HG02759 (cell line): ENCODE measurements at regions not wholly inside any gene's neighbourhood (a gene's known extent, or its start where the extent isn't known, plus 50 kb on each side); places are given as distances from the start of the nearest gene placed in this dataset.
"Not testable (repeated sequence)": the region's sequence is repeated elsewhere in the genome, so short reads cannot be mapped to it uniquely, and the experiment has no call there.

ENCODE experiments used
- ATAC-seq: cut with Tn5 transposase; IDR thresholded peaks from one replicate; pipeline ENCODE4 v1.9.1; 2021; ENCODE audit warnings: mild to moderate bottlenecking, moderate library complexity; ENCODE audit not compliant: unreplicated experiment

DNA sequence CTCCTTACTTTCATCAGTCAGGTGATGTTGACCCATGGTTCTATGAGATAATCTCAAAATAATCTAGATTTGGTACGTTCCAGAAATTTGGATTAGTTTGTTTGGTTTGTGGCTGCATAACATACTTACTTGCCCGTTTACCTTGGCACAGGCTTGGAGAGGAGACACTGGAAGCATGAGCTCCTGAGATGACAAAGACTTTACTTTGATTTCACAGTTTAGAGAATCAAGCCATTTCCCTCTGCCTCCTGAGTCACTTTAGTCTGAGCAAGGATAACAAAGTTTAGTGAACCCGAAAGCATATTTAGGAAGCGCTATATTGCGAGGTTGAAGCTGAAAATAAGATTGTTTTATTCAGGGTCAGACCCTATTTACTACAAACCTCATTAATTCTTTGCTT, 643.4 kb downstream of the QKI start:
- ATAC-seq: no peak

DNA sequence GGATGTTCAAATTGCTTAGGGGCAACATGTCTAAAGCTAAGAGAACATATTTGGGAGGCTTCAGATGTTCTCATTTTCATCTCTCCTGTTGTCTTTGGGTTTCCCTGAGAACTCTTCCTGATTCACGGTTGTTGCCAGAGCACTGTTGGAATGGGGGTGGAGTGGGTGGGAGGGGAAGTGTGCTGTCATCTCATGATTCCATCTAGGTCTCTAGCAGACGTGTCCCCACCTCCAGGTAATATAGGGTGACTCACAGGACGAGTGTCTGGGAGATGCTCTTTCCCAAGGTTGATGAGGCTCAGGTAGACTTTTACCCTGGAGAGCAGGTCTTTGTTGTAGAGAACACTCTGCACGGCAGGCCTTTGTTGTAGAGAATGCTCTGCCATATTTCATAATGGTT, 636.9 kb downstream of the QKI start:
- no peak for ATAC-seq

- ATAC-seq: no peak
These were observed 635.0 kb downstream of the QKI start for GRCh38 chr6:164049517-164049988.

GRCh38 chr6:164048840-164049516, 634.5 kb downstream of the QKI start:
- no peak for ATAC-seq

DNA sequence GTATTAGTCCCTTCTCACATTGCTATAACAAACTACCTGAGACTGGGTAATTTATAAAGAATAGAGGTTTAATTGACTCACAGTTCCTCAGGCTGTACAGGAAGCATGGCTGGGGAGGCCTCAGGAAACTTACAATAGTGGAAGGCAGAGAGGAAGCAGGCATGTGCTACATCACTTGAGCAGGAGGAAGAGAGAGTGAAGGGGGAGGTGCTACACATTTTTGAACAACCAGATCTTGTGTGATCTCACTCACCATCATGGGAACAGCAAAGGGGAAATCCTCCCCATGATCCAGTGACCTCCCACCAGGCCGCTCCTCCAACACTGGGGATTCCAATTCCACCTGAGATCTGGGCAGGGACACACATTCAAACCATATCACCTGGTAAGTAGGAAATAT, 630.6 kb downstream of the QKI start:
- ATAC-seq: no peak

DNA sequence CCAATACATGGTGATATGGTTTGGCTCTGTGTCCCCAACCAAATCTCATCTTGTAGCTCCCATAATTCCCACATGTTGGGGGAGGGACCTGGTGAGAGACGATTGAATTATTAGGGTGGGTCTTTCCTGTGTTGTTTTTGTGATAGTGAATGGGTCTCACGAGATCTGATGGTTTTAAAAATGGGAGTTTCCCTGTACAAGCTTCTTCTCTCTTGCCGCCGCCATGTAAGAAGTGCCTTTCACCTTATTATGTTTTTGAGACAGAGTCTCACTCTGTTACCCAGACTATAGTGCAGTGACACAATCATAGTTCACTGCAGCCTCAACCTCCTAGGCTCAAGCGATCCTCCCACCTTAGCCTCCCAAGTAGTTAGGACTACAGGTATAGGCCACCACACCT, 629.1 kb downstream of the QKI start:
- ATAC-seq: not testable (repeated sequence)

GRCh38 chr6:164042212-164042611, 627.7 kb downstream of the QKI start:
- ATAC-seq: no peak

- no peak for ATAC-seq
These were observed 626.5 kb downstream of the QKI start for GRCh38 chr6:164040994-164041393.

DNA sequence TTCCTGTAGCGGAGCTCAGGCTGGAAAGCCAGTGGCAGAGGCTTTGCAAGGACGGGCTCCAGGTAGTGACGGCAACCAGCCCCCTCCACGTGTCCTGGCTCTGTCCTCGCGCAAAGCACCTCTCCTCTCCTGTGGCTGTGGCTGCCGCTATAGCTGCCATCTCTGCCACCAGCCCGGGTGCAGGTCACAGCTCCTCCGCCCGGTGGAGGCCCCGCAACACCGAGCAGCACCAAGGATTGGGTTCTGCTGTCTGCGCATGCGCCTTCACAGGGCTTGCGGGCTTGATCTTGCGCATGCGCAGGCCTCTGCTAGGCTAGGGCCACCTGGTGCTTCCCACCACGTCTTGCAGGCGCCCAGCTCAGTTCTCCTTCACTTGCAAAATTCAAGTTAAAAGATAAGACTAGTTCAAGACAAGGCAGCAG, 625.4 kb downstream of the QKI start:
- ATAC-seq: no peak

GRCh38 chr6:164037171-164037870, 622.8 kb downstream of the QKI start:
- no peak for ATAC-seq

DNA sequence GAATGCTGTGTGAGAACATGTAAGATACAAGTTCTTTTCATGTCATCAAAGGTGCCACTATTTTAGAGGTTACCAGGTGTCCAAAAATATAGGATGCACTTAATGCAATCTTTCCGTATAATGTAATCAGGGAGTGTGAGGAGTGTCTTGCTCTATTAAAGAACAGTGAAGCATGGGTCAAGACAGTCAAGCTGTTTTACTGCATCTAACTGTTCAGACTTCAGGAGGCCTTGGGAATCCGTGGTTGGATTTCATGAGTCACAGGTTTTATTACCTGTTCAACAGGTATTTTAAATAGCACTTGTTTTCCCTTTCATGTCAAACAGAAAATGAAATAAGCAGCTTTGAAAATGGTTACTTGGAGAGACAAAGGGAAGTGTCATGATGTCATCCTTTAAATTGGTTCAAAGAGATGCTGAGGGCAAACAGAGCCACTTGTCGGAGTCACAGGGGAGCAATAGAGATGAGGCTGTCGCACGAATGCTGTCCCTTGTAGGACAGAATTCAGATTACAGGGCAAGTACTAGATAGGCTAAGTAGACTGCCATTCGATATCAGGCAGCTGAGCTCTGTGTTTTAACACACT, 621.5 kb downstream of the QKI start:
- no peak for ATAC-seq

DNA sequence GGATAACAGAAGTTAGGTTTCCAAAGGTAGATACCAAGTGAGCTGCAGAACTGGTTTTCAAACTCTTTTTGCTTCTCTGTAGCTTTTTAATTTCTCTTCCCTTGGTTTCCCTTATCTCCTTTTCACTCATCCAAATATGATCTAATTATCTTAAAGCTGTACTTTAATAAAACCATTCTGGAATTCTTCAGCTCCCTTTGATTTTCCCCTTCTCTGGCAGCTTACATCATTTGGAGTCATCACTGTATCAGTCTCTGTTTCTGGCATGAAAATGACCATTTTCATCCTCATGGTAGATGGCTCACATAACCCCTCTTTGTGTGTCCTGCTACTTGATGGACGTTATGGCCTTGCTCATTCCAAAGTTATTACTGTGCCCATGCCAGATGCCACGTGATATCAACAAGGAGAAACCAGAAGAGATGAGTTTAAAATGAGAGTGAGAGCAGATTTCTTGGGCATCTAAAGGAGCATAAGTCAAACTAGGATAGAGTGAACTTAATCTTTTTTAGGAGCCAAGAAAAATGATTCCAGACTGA, 620.2 kb downstream of the QKI start:
- no peak for ATAC-seq

DNA sequence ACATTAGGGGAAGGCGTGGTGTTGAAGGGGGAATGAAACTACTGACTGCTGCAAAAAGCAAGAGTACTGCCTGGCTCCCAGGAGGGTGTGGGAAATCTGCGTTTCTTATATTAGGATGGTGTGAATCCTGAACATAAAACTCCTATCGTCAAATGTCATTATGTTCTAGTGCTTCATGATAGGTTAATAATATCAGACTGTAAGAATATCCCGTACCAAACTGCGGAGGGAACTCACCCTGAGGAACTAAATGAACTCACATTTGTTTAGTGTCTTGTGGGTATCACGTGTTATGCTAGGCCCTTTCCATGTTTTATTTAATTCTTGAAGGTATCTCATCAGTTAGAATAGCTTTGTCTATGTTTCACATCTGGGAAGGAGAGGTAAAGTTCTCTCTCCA, 610.7 kb downstream of the QKI start:
- no peak for ATAC-seq

DNA sequence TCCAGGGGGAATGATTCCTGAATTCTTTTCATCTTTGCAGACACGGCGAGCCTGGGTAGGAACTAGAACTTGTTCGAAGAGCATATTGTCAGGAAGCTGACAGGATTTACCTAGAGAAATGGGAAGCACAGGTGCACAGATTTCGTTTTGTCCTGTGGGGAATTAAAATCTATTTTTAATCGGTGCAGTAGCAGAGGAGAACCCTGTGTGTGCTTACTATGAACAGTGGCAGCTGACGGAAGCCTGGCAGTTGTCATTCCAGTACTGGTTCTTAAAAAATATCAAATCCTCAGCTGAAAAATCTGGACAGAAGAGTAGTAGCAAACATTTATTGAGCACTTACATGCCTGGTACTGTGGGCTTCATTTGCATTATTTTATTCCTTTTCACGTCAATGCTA, 609.0 kb downstream of the QKI start:
- ATAC-seq: no peak

DNA sequence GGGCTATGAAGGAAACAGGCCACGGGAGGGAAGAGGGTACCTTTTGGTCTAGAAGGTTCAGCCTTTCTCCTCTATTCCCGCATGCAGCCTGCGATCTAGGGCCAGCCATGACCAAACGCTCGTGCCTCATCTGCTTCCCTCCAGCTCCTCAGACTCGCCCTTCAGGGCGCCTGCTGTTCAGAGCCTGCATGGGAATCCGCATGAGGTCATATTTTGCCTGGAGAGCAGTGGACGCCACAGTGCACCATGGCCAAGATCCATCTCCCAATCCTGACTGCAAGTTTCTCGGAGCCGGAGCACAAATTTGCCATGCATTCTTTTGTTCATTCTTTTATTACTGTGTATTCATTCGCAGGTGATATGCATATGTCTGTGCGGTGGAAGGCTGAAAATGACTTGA, 608.1 kb downstream of the QKI start:
- no peak for ATAC-seq

- ATAC-seq: no peak
These were observed 607.2 kb downstream of the QKI start for GRCh38 chr6:164021589-164022250.

DNA sequence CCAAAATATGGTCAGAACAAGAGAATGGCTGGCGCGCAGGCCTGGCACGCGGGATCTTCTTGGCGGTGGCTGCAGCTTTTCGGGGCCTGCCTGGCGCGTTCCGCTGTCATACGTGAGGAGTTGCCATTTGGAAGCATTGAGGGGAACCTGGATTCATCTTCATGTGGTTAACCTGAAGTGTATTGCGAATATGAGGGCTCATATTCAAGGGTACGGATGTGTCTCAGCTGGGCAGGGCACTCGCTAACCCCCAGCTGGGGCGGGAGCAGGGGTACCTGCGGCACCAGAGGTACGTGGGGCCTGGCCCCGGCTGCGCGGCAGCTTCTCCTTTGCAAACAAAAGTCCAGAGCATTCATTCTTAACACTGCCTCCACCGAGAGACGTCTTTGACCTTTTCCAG, 605.6 kb downstream of the QKI start:
- ATAC-seq: no peak

DNA sequence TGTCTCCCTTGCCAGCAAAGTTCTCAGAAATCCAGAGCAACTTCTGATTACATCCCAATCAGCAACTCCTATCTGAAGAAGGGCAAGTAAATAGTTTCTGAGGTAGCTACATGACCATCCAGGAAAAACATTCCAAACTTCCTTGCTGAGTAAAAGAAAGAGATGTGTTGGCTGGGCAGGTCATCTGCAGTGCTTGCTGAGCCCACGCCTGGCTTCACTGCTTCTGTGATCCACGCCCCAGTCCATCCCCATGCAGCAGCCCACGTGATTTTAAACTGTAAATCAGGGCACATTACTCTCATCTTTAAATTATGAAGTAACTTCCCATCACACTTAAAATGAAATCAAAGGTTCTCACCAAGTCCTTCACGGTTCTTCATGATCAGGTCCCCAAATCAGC, 603.6 kb downstream of the QKI start:
- ATAC-seq: no peak

GRCh38 chr6:164016056-164016455, 601.5 kb downstream of the QKI start:
- no peak for ATAC-seq

DNA sequence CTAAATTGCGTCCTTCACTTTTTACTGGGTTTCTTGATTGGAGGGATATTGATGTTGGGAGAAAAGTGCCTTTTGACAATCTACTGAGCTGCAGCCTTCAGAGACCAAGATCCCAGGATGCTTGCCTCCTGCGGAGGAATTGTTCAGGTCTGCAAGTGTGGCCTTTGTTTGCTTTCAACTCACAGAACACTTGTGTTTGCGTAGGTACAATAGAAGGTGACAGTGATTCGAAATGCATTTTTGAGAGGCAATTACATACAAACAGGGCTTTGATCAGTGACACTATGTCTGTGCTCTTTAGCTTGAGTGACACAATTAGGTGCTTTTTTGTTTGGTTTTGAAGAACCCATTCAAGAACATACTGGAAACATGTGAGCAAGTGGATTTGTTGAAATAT, 600.6 kb downstream of the QKI start:
- no peak for ATAC-seq

GRCh38 chr6:164014346-164015087, 600.0 kb downstream of the QKI start:
- no peak for ATAC-seq
